Limb (tissue), 2 donors: ENCODE measurements at regions not wholly inside any gene's neighbourhood (a gene's known extent, or its start where the extent isn't known, plus 50 kb on each side); places are given as distances from the start of the nearest gene placed in this dataset.
A peak's percentile ranks its signal among the peaks of the same experiment; 100 is the strongest.
"Not testable (repeated sequence)": the region's sequence is repeated elsewhere in the genome, so short reads cannot be mapped to it uniquely, and the experiment has no call there.

ENCODE experiments used
- DNase-seq, 2 donors: peaks; one replicate each; pipeline ENCODE4 v3.0.0-alpha.2; 2016; ENCODE audit errors: extremely low spot score in 2 of 2

GRCh38 chr2:113386780-113387433 is 50.6 kb upstream of the ZNG1B start:
- not testable (repeated sequence) for DNase-seq

DNA sequence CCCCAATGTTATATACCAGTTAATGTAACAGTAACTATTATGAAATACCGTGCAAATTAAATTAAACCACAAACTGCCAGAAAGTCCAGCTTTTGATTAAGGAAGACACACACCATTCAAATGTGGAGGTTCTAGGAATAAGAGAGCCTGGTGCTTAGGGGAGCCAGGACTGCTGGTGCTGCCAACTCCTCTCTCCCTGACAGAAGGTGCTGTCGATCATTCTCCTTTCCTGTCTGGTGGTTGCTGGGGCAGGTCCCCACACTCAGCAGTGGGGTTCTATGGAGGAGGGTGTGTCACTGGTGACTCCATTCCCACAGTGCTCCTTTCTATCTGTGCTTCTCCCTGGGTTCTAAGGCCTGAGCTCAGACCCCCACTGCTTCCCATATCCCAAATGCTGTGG is 57.9 kb upstream of the ZNG1B start:
- DNase-seq: not testable (repeated sequence)

DNA sequence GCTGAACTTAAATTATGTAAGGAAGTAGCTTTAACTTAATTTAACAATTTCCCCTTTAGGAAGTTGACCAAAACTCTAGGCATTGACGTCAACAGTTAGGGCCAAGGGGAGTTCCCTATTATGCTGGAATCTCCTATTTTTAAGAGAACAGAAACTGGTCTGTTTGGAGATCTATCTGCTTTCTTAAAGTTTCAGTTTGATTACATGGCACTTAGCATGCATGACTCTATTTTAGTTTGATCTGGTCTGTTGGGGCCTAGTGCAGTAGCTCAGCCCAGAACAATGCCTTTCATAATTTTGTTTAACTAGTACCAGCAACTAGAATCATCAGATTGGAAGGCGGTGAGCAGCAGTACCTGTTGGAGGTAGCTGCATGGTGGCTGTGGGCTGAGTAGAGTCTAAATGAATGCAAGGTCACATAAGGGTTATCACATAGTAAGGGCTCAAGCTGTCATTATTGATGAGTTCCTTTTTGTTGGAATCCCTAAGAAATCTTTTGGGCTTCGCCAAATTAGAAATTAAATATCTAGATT is 60.5 kb upstream of the ZNG1B start:
- DNase-seq: no peak

DNA sequence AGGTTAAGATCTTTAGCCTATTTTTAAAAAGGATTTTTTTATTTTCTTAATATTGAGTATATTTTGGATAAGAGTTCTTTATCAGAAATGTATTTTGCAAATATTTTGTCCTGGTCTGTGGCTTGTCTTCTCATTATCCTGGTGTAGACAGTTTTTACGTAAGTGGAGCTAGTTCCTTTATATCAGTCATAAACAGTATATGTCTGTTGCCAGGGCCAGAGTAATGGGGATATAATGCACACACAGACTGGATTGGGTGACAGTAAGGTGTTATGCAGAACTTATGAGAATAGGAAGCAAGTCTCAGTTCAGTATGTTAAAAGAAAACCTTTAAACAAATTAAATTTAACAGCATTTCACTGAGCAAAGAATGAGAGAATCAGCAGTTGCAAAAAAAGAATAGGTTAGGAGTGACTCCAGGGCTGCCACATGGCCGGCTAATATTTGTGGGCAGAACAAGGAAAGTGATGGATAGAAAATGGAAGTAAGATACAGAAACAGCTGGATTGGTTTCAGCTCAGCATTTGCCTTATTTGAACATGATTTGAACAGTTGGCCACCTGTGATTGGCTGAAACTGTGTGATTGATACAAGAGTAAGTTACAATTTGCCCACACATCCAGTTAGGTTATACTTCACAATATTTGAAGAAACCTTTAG is 61.1 kb upstream of the ZNG1B start:
- DNase-seq: no peak

- not testable (repeated sequence) for DNase-seq
These were observed 62.6 kb upstream of the ZNG1B start for GRCh38 chr2:113374857-113375256.

GRCh38 chr2:113372258-113372834 is 65.1 kb upstream of the ZNG1B start:
- not testable (repeated sequence) for DNase-seq

- DNase-seq: peak; percentile 63 to 78
These were observed 66.9 kb upstream of the ZNG1B start for GRCh38 chr2:113370478-113371091.

- no peak for DNase-seq
These were observed 67.5 kb upstream of the ZNG1B start for GRCh38 chr2:113370030-113370429.

GRCh38 chr2:113368581-113368980 is 68.9 kb upstream of the ZNG1B start:
- DNase-seq: not testable (repeated sequence)

DNA sequence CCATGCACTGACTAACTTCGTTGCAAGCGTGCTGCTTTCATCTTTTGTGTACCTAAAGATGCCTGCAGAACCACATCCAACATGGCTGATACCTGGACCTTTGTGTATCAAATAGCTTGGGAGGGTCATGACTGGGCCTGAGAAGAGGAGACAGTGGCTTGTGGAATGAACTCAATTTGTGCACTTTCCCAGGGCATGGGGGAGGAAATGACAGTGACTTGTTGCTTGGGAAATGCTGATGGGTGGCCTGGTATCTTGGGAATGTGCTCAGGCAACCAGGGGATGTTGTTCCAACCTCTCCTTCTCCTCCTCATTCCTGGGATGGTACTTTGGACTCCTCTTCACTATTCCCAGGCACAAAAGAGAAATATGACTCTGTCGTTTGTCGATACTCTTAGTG is 70.7 kb upstream of the ZNG1B start:
- DNase-seq: not testable (repeated sequence)

GRCh38 chr2:113365791-113366190 is 71.7 kb upstream of the ZNG1B start:
- not testable (repeated sequence) for DNase-seq

- DNase-seq: not testable (repeated sequence)
These were observed 72.2 kb upstream of the ZNG1B start for GRCh38 chr2:113365290-113365689.

DNA sequence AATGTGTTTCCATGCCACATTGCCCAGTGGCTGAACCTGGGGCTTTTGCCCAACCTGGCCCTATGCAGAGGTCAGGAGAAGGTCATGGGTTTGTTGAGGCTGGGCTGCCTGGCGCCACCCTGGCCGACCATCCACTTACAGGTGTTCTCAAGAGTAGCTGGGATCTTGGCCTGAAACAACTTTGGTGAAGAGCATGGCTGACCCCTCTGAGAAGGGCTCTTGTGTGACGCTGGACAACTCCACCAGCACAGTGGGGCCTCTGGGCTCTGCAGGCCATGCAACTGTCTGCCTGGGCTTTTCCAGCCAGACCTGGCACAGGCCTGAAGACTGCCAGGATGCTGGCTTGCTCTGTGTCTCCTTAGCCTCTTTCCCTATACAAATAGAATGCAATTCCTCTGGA is 76.4 kb upstream of the ZNG1B start:
- no peak for DNase-seq

DNA sequence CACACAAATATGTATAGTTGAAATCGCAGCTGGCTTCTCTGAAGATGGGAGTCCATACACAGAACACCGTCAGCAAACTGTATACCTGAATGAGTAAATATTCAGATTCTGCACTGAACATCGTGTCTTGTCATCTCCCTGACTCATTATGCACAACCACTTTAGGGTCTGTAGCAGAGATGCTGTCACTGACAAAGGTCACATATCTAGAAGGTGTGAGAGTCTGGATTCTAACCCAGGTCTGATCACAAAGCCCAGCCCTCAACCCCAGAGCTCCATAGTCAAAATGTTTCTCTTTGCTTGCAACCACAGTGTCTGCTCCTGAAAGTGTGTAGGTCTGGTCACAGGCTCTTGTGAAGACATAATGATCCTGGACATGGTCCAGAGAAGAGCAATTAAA is 78.3 kb upstream of the PAX8 start:
- DNase-seq: no peak

DNA sequence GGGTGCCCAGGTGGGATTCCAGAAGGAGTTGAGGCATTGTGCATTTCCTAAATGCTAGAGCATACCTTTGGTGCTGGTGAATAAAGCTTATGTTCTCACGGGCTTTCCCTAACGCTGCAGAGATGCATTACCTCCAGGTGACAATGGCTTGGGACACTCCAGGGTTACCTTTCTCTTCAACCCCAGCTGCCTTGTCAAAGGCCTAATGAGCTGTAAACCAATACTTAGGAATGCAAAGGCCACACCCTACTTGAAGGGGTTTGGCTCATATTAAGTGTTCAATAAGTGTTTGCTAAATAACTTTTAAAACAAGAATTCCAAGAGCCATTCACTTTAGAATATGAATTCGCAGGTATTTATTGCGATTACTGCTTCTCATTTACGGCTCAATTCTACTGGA is 77.6 kb upstream of the PAX8 start:
- DNase-seq: not testable (repeated sequence)

DNA sequence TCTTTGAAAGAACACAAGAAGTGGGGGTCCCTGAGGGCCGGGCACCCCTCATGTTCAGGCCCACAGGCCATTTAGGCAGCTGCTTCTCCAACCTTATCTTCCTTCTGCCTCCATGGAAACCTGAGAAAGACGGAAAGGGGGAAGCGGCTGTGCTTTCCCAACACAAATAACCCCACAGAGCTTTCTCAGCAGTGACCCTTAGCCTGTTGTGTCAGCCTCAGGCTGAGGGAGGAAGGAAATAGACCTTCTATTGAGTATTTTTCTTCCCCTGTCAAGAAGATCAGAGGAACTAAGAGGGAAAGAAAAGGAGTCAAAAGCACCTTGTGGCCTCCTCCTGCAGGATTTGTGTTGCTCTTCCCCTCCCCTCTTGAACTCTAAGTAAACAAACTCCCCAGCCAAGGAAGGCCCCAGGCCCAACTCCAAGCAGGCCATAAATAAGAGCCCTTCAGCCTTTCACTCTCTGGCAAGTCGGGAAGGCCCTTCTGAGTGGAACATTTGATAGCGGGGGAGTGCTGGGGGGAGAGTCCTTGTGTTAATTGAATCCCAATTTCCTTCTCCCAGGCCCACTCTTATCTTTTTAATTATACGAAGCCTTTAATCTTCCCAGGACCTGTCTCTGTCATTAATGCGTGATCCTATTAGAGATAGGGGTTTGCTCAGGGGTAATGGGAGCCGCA is 76.8 kb upstream of the PAX8 start:
- DNase-seq: not testable (repeated sequence)

DNA sequence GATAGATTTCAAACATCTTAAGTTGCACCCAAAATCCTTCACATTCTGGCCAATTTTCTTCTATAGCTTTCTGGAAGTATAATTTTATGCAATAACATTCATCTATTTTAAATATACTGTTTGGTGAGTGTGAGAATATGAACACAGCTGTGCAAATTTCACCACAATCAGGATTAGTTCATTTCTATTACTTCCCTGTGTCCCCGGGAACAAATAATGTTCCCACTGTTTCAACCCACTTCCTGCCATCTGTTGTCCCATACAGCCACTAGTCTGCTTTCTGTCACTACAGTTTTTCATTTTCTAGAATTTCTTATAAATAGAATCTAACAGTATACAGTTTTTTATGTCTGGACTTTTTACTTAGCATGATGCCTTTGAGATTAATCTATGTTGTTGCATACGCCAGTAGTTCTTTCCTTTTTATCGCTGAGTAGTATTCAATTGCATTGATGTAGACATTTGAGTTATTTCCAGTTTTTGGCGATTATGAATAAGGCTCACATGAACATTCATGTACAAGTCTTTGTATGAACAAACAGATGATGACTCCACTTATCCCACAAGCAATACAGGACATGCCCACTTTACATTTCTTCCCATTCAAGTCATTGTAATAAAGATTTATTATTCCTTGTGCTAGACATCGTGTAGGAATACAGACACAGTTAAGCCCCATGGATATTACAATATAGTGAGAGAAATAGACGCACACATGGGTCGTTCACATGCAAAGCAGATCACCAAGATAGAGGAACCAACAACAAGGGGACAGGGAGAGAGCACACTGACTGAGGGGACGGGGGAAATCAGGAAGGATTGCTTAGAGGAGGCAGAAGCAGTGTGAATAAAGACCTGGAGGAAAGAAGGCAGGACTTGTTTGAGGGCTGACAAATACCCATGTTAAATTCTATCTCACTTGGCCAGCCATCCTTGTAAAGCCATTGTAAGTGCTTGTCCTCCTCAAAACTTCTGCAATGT is 72.9 kb upstream of the PAX8 start:
- DNase-seq: no peak

- DNase-seq: not testable (repeated sequence)
These were observed 65.1 kb upstream of the PAX8 start for GRCh38 chr2:113343800-113344199.

- no peak for DNase-seq
These were observed 63.9 kb upstream of the PAX8 start for GRCh38 chr2:113342650-113343049.

- not testable (repeated sequence) for DNase-seq
These were observed 63.1 kb upstream of the PAX8 start for GRCh38 chr2:113341870-113342253.
